ENCODE measurements at regions not wholly inside any gene's neighbourhood (a gene's known extent, or its start where the extent isn't known, plus 50 kb on each side); places are given as distances from the start of the nearest gene placed in this dataset.

DNA sequence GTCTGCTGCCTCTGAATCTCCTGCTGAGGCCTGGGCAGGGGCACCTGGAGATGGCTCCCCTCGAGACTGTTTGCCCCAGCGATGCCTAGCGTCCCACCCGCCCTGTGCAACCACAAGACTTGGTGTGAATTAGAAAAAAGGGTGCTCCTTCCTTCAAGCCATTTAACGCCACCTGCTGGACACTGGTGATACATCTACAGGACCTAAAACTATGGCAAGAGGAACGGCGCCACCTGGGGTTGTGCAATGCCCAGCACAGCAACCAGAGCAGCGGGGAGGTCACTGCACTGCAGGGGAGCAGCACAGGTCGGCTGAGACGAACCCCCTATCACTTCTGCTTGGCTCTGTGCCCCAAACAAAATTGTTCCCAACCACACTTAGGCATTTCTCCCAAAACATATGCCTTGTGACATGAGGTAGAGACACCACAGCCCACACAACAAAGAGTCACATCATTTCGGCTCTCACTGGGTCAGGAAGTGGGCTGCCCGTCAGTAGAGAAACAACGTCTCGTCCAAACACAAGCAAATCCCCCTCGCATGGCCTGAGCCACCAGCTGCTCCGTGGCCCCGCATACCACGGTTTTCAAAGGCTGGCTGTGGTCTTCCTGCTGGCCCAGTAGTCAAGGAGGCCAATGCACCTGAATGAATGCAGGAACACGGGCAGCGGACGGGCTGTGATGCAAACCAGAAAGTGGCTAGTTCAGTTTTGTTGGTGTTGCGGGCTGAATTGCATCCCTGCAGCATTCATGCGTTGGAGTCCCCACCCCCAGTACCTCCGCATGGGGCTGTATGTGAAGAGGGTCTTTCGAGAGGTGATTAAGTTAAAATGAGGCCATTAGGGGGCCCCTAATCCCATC lies 171.9 kb downstream of the SHANK2 start:
- TF ChIP-seq RAD21 (IDR thresholded peaks at IDR 0.05) (peak; percentile 68 to 81), JUND (IDR thresholded peaks at IDR 0.05) (no peak)
- TF ChIP-seq, protein P1, sequence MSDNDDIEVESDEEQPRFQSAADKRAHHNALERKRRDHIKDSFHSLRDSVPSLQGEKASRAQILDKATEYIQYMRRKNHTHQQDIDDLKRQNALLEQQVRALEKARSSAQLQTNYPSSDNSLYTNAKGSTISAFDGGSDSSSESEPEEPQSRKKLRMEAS (IDR thresholded peaks at IDR 0.05) = no peak
- TF ChIP-seq, protein P2, sequence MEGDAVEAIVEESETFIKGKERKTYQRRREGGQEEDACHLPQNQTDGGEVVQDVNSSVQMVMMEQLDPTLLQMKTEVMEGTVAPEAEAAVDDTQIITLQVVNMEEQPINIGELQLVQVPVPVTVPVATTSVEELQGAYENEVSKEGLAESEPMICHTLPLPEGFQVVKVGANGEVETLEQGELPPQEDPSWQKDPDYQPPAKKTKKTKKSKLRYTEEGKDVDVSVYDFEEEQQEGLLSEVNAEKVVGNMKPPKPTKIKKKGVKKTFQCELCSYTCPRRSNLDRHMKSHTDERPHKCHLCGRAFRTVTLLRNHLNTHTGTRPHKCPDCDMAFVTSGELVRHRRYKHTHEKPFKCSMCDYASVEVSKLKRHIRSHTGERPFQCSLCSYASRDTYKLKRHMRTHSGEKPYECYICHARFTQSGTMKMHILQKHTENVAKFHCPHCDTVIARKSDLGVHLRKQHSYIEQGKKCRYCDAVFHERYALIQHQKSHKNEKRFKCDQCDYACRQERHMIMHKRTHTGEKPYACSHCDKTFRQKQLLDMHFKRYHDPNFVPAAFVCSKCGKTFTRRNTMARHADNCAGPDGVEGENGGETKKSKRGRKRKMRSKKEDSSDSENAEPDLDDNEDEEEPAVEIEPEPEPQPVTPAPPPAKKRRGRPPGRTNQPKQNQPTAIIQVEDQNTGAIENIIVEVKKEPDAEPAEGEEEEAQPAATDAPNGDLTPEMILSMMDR (IDR thresholded peaks at IDR 0.05; ENCODE audit: low read depth, low read length, missing input control) = peak; percentile 53

Data from liver (tissue), 3 donors.